Mucosa of descending colon (tissue), 3 donors: ENCODE measurements at regions not wholly inside any gene's neighbourhood (a gene's known extent, or its start where the extent isn't known, plus 50 kb on each side); places are given as distances from the start of the nearest gene placed in this dataset.

Experiments used
- ATAC-seq: fragments of 200-7000 bp; cut with Tn5 transposase; one replicate; pipeline ENCODE4 v1.9.1; 2020; ENCODE audit warnings: mild to moderate bottlenecking, moderate library complexity
- DNase-seq, 3 donors: peaks; one replicate each; pipeline ENCODE4 v3.0.0-alpha.2; 2020
- H3K36me3 ChIP-seq: fragments of 200-600 bp; one replicate; pipeline ENCODE4 v1.8.0; 2021; ENCODE audit warnings: low read depth, mild to moderate bottlenecking
- H3K4me1 ChIP-seq: fragments of 200-600 bp; one replicate; pipeline ENCODE4 v1.8.0; 2021; ENCODE audit warnings: low read depth, mild to moderate bottlenecking
- H3K4me3 ChIP-seq: fragments of 200-600 bp; one replicate; pipeline ENCODE4 v1.8.0; 2021; ENCODE audit warnings: mild to moderate bottlenecking
- H3K9me3 ChIP-seq: fragments of 200-600 bp; one replicate; pipeline ENCODE4 v1.8.0; 2021; ENCODE audit warnings: mild to moderate bottlenecking
- intact Hi-C, 2 donors: fragments of 100-400 bp; cut with DNase I in 1 of 2; cut with micrococcal nuclease in 1 of 2; formaldehyde crosslinking; loops; one replicate each; pipeline versions ENCODE4 v1.11.0 to v1.11.1; 2022; cut with DNase I, micrococcal nuclease
- TF ChIP-seq, protein P1 (sequence below): fragments of 200-600 bp; IDR thresholded peaks from one replicate; pipeline ENCODE4 v1.8.0; 2022; ENCODE audit warnings: antibody characterized with exemption, mild to moderate bottlenecking
- donor health status: DM: no; HTN: no; CAD: no; lungs with moderate emphysema.
- donor health status: DM: no; HTN: no; CAD: no.
- donor health status: DM: no; HTN: yes; CAD: no.

DNA sequence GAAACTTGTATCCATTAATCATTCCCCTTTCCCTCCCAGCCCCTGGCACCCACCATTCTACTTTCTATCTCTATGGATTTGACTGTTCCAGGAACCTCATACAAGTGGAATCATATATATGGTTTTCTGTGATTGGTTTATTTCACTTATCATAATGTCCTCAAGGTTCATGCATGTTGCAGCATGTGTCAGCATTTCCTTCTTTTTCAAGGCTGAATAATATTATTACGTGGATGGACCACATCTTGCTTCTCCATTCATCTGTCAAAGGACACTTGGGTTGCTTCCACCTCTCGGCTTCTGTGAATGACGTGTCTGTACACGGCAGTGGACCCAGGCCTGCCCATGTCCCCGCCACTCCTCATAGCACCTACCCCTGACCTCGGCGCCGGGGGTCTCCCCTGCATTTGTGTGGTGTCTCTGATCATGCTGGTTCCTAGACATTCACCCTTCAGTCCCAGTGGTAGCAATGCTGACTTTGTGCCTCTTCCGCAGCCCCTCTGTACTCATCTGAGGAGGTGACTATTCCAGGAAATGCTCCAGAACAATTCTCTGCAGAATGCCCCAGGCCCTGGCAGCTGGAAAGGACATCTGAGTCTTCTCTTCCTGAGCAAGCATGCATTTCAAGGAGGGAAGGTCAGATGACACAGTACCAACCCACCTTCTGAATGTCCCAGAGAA is 136.9 kb downstream of the PSMG1 start:
- no peak for DNase-seq
- no peaks in the 10 kb centered on the region for H3K36me3 ChIP-seq
- H3K9me3 ChIP-seq = no peaks in the 10 kb centered on the region
- TF ChIP-seq, protein P1, sequence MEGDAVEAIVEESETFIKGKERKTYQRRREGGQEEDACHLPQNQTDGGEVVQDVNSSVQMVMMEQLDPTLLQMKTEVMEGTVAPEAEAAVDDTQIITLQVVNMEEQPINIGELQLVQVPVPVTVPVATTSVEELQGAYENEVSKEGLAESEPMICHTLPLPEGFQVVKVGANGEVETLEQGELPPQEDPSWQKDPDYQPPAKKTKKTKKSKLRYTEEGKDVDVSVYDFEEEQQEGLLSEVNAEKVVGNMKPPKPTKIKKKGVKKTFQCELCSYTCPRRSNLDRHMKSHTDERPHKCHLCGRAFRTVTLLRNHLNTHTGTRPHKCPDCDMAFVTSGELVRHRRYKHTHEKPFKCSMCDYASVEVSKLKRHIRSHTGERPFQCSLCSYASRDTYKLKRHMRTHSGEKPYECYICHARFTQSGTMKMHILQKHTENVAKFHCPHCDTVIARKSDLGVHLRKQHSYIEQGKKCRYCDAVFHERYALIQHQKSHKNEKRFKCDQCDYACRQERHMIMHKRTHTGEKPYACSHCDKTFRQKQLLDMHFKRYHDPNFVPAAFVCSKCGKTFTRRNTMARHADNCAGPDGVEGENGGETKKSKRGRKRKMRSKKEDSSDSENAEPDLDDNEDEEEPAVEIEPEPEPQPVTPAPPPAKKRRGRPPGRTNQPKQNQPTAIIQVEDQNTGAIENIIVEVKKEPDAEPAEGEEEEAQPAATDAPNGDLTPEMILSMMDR = no peak
- no peak overlapping the region for H3K4me3 ChIP-seq
- no peak for ATAC-seq
- intact Hi-C loops = no loop called here
- no peaks in the 10 kb centered on the region for H3K4me1 ChIP-seq

DNA sequence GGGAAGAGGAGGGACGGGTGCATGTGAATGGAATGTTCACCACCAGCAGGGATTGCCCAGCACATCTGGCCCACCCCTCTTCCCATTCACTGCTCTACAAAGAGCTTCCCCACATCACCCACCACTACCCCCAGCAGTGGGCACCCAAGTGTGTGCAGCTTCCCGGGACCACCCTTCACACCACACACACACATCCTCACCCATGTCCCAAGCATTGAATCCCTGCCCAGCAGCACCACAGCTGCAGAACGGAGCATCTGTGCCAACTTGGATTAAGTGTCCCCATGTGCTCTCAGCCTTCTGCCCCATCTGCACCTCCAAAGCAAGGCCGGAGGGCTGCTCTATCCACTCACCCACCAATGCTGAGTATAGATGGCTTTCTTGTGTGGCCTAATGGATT is 141.4 kb downstream of the PSMG1 start:
- DNase-seq (no peak), ATAC-seq (no peak)
- intact Hi-C loops = no loop called here
- TF ChIP-seq, protein P1 = no peak
- no peaks in the 10 kb centered on the region for H3K36me3 ChIP-seq
- H3K4me3 ChIP-seq = no peak overlapping the region
- no peaks in the 10 kb centered on the region for H3K9me3 ChIP-seq
- no peaks in the 10 kb centered on the region for H3K4me1 ChIP-seq

DNA sequence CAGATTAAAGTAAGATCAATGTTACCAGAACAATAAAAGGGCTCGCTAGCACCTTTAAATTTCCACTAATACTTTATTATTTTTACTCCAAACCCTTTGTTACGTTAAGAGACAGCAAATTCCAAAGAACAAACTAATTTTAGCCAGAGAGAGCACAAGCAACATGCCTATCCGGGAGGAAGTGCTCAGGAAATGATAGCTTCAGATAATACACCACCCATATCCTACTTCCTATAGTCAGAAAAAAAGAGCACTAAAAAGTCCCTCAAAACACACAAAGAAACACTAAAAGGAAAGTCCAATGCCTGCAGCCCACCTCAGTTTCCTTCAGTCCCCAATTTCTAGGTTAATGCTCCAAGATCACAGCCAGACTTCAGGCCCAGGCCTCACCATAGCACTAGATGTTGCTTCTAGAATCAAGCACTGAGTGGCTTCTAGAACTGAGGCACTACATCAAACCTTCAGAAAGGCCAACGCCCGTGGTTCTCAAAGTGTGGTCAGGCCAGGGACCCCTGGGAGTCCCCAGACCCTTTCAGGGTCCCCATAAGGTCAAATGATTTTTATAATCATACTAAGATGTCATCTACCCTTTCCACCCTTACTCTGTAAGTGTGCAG is 142.6 kb downstream of the PSMG1 start:
- no peaks in the 10 kb centered on the region for H3K36me3 ChIP-seq
- no peak overlapping the region for H3K4me3 ChIP-seq
- ATAC-seq (no peak), DNase-seq (no peak)
- no peaks in the 10 kb centered on the region for H3K4me1 ChIP-seq
- intact Hi-C loops = no loop called here
- TF ChIP-seq, protein P1 = no peak
- no peaks in the 10 kb centered on the region for H3K9me3 ChIP-seq

DNA sequence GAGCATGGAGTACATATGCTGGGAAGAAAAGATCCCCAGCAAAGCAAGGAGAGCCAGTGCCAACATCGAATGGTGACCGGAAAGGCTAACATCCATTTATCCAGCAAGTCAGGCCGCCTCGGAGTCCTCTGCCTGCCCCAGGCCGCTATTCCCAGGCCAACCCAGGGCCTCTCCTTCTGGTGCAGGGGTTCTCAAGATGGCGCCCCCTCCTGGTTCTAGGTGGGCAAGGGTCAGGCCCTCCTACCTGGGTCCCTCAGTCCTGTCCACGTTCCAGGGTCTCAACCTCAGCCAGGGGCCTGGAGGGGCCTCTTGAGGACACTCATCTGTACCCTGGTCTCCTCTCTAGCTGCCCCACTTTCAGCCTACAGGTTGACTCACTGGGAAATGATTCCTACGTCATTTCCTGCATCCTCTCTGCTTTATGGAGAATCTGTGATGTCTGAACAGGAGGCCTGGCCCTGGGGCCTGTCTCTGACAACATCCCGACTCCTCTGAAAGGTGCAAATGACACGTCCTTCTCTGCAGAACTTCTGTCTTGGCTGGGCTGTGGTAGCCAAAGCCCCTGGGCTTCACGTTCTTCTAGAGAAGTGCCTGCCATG is 145.3 kb downstream of the PSMG1 start:
- intact Hi-C loops = no loop called here
- Histone ChIP-seq H3K4me1 (peaks cover 5% of the 10 kb centered on the region), H3K4me3 (no peak overlapping the region), H3K9me3 (no peaks in the 10 kb centered on the region), H3K36me3 (no peaks in the 10 kb centered on the region)
- TF ChIP-seq, protein P1 = no peak
- DNase-seq (no peak), ATAC-seq (no peak)

DNA sequence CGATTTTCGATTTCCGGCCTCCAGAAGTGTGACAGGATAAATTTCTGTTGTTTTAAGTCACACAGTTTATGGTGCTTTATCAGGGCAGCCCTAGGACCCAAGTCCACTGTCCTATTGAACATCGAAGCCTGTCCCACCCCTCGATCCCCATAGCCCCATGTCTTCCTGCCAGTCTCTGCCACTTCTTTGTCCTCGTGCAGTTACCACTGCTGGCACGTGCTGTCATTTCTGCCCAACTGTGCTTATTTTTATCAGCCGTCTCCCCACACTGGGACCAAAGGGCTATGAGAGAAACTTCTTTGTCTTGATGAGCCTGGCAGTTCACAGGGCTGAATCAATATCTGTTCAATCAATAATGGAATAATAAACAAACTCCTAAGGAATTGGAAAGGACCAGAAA is 146.7 kb downstream of the PSMG1 start:
- Histone ChIP-seq H3K36me3 (no peaks in the 10 kb centered on the region), H3K4me3 (no peak overlapping the region), H3K4me1 (peaks cover 5% of the 10 kb centered on the region), H3K9me3 (no peaks in the 10 kb centered on the region)
- ATAC-seq = no peak
- no peak for DNase-seq
- TF ChIP-seq, protein P1 = no peak
- intact Hi-C loops = no loop called here
